Neural cell (in vitro differentiated cells): ENCODE measurements at regions not wholly inside any gene's neighbourhood (a gene's known extent, or its start where the extent isn't known, plus 50 kb on each side); places are given as distances from the start of the nearest gene placed in this dataset.

Experiments used
- EP300 ChIP-seq: fragments of 450-650 bp; conservative IDR thresholded peaks from 2 replicates; pipeline ENCODE4 v1.6.1; 2014; ENCODE audit warnings: antibody characterized with exemption, mild to moderate bottlenecking, moderate library complexity; ENCODE audit not compliant: poor library complexity, severe bottlenecking
- EZH2 ChIP-seq: fragments of 200-600, 300-800 bp; shearing (Covaris generic), sonication (generic); IDR thresholded peaks from 2 replicates; pipeline ENCODE4 v1.6.1; 2014; ENCODE audit warnings: antibody characterized with exemption, low read length, borderline replicate concordance, mild to moderate bottlenecking; ENCODE audit not compliant: insufficient read depth, poor library complexity, severe bottlenecking
- MXI1 ChIP-seq: fragments of 450-650 bp; conservative IDR thresholded peaks from 2 replicates; pipeline ENCODE4 v1.6.1; 2014; ENCODE audit warnings: antibody characterized with exemption, mild to moderate bottlenecking; ENCODE audit not compliant: poor library complexity, severe bottlenecking
- POLR2AphosphoS5 ChIP-seq: IDR thresholded peaks from 2 replicates; pipeline ENCODE4 v1.6.1; 2012
- RAD21 ChIP-seq: fragments of 450-650 bp; conservative IDR thresholded peaks from 2 replicates; pipeline ENCODE4 v1.6.1; 2014; ENCODE audit warnings: antibody characterized with exemption, mild to moderate bottlenecking, moderate library complexity
- SMC3 ChIP-seq: fragments of 450-650 bp; conservative IDR thresholded peaks from 2 replicates; pipeline ENCODE4 v1.6.1; 2014; ENCODE audit warnings: antibody characterized with exemption, mild to moderate bottlenecking, moderate library complexity; ENCODE audit not compliant: poor library complexity
- TAF1 ChIP-seq: IDR thresholded peaks from 2 replicates; pipeline ENCODE4 v1.6.1; 2012; ENCODE audit warnings: low read depth
- TF ChIP-seq, protein P1 (sequence below): fragments of 450-650 bp; IDR thresholded peaks from 2 replicates; pipeline ENCODE4 v1.5.1; 2014; ENCODE audit warnings: antibody characterized with exemption, mild to moderate bottlenecking, moderate library complexity; ENCODE audit not compliant: poor library complexity, severe bottlenecking
- TF ChIP-seq, protein P2 (sequence below): IDR thresholded peaks from 2 replicates; pipeline ENCODE4 v1.6.1; 2012; ENCODE audit warnings: borderline replicate concordance

DNA sequence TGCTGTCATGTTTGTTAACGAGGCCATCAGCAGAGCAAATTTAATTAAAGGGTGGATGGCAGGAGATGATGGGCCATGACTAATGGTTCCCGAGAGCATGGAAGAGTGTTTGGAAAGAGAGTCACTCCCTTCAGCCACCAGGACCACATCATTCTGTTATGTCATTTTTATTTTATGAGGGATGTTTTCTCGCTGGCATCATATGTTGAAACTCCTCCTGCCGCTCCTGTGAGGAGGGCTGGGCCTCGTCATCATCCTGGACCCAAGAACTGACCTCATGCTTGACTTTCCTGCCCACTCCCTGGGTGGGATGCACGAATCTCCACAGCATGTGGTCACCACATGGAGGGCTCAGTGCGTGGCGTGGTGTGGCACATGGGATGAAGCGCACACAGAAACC, 86.4 kb upstream of the FRMD1 start:
- TF ChIP-seq TAF1 (no peak), EZH2 (no peak), POLR2AphosphoS5 (no peak), EP300 (no peak), MXI1 (no peak), RAD21 (no peak), SMC3 (no peak)
- TF ChIP-seq, protein P1, sequence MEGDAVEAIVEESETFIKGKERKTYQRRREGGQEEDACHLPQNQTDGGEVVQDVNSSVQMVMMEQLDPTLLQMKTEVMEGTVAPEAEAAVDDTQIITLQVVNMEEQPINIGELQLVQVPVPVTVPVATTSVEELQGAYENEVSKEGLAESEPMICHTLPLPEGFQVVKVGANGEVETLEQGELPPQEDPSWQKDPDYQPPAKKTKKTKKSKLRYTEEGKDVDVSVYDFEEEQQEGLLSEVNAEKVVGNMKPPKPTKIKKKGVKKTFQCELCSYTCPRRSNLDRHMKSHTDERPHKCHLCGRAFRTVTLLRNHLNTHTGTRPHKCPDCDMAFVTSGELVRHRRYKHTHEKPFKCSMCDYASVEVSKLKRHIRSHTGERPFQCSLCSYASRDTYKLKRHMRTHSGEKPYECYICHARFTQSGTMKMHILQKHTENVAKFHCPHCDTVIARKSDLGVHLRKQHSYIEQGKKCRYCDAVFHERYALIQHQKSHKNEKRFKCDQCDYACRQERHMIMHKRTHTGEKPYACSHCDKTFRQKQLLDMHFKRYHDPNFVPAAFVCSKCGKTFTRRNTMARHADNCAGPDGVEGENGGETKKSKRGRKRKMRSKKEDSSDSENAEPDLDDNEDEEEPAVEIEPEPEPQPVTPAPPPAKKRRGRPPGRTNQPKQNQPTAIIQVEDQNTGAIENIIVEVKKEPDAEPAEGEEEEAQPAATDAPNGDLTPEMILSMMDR, result no peak
- TF ChIP-seq, protein P2, sequence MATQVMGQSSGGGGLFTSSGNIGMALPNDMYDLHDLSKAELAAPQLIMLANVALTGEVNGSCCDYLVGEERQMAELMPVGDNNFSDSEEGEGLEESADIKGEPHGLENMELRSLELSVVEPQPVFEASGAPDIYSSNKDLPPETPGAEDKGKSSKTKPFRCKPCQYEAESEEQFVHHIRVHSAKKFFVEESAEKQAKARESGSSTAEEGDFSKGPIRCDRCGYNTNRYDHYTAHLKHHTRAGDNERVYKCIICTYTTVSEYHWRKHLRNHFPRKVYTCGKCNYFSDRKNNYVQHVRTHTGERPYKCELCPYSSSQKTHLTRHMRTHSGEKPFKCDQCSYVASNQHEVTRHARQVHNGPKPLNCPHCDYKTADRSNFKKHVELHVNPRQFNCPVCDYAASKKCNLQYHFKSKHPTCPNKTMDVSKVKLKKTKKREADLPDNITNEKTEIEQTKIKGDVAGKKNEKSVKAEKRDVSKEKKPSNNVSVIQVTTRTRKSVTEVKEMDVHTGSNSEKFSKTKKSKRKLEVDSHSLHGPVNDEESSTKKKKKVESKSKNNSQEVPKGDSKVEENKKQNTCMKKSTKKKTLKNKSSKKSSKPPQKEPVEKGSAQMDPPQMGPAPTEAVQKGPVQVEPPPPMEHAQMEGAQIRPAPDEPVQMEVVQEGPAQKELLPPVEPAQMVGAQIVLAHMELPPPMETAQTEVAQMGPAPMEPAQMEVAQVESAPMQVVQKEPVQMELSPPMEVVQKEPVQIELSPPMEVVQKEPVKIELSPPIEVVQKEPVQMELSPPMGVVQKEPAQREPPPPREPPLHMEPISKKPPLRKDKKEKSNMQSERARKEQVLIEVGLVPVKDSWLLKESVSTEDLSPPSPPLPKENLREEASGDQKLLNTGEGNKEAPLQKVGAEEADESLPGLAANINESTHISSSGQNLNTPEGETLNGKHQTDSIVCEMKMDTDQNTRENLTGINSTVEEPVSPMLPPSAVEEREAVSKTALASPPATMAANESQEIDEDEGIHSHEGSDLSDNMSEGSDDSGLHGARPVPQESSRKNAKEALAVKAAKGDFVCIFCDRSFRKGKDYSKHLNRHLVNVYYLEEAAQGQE, result no peak
